Inflammatory macrophage treated with lipopolysaccharide for 4 hours (primary cell): ENCODE measurements at regions not wholly inside any gene's neighbourhood (a gene's known extent, or its start where the extent isn't known, plus 50 kb on each side); places are given as distances from the start of the nearest gene placed in this dataset.

ENCODE experiments used
- DNase-seq: peaks from one replicate; pipeline ENCODE4 v3.0.0-alpha.2; 2020

DNA sequence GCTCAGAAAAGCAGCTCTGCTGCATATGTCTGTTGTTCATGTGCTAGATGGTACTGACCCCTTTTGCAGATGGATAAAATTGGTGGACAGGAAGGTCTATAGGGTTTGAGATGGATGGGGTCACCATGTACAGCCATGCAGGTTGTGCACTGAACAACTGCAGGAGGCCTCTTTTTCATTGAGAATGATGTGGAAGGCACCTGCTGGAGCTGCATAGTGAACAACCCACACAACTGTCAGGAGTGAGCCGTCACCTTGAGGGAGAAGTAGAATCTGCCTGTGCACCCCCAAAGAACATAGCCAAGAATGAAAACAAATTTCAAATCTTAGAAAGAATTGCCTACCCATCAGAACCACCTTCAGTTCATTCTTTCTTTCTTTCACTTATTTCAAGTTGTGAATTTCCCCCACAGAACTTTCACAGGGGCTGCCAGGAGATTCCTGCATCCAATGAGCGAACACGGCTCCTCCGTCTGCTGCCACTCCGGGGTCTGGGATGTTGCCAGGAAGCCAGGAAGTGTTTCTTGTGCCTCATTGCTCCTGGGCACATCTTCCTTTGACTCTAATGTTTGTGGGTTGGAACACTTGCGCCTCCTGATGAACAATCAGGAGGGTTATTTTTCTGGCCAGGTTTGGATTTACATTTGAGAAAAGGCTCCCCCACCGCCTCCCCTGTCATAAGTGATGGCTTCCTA is 53.7 kb upstream of the DOCK1 start:
- DNase-seq, result no peak

DNA sequence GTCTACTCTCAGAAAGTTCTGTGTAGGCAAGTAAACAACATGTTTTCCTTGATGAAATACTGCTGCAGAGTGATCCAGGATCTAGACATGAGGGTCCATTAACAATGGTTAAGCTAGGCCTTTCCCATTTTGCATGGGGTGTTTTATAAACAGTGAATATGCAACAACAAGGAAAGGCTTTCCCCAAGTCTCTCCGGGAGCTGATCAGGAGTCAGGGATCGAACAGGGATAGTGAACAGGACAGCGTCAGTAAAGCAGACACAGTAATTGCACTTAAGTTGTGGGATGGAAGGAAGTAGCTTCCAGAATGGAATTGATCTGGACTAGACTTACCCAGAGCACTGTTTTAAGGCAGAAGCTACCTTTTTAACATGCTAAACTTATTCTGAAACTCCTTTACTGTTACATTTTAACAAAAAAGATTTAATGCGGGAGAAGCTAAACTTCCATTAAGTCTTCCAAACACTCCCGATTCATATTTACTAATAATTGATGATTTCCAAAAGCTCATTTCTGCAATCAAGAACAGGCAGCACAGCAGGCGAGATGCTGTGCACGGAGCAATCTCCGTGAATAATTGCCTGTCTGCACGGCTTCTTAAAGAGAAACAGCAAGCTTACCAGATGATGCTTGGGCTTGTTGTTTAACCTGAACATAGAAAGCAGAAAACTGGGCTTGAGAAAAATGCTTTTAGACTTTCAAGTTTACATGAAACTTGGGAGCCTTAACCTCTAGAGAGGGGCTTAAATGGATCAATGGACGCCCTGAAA is 50.3 kb upstream of the DOCK1 start:
- no peak for DNase-seq
